Suprapubic skin (tissue), 4 donors: ENCODE measurements at regions not wholly inside any gene's neighbourhood (a gene's known extent, or its start where the extent isn't known, plus 50 kb on each side); places are given as distances from the start of the nearest gene placed in this dataset.

Source experiments
- DNase-seq, 2 donors: peaks; one replicate each; pipeline ENCODE4 v3.0.0-alpha.2; 2019; ENCODE audit warnings: low spot score in 2 of 2
- H3K27ac ChIP-seq: fragments of 200-600 bp; sonication (generic); one replicate; pipeline ENCODE4 v1.5.1; 2019
- H3K27me3 ChIP-seq: fragments of 200-600 bp; sonication (generic); one replicate; pipeline ENCODE4 v1.5.1; 2019
- H3K36me3 ChIP-seq: fragments of 200-600 bp; sonication (generic); one replicate; pipeline ENCODE4 v1.5.1; 2019
- H3K4me1 ChIP-seq: fragments of 200-600 bp; sonication (generic); one replicate; pipeline ENCODE4 v1.5.1; 2019
- H3K4me3 ChIP-seq: fragments of 200-600 bp; sonication (generic); one replicate; pipeline ENCODE4 v1.5.1; 2019; ENCODE audit warnings: mild to moderate bottlenecking
- H3K9me3 ChIP-seq: fragments of 200-600 bp; sonication (generic); one replicate; pipeline ENCODE4 v1.5.1; 2019
- CTCF ChIP-seq, 2 donors: fragments of 200-600 bp in 1 of 2; fragments of 450-650 bp in 1 of 2; sonication (generic) in 1 of 2; IDR thresholded peaks; one replicate each; pipeline ENCODE4 v1.5.1; 2016 to 2019; ENCODE audit warnings: antibody characterized with exemption in 2 of 2, mild to moderate bottlenecking in 1 of 2, moderate library complexity in 1 of 2
- EP300 ChIP-seq: sonication (generic); formaldehyde crosslinking; IDR thresholded peaks from one replicate; pipeline ENCODE4 v1.6.1; 2017; ENCODE audit warnings: antibody characterized with exemption
- POLR2A ChIP-seq, 2 donors: fragments of 450-650 bp; IDR thresholded peaks; one replicate each; pipeline ENCODE4 v1.6.1; 2017; ENCODE audit warnings: antibody characterized with exemption in 2 of 2, mild to moderate bottlenecking in 2 of 2, moderate library complexity in 2 of 2
- POLR2AphosphoS5 ChIP-seq, 3 donors: sonication (generic); formaldehyde crosslinking; IDR thresholded peaks; one replicate each; pipeline ENCODE4 v1.6.1; 2017; ENCODE audit warnings: antibody characterized with exemption in 3 of 3
- WGBS: methylation state at CpG from one replicate; pipeline ENCODE4 v1.1.5; 2018; 5-methylcytosine and 5-hydroxymethylcytosine counted together

GRCh38 chr12:43112101-43112920, 439.7 kb downstream of the ADAMTS20 start:
- Histone ChIP-seq H3K4me3 (no peak overlapping the region), H3K27ac (no peak overlapping the region), H3K4me1 (no peaks in the 10 kb centered on the region), H3K27me3 (no peaks in the 10 kb centered on the region), H3K36me3 (no peaks in the 10 kb centered on the region), H3K9me3 (no peaks in the 10 kb centered on the region)
- DNase-seq: no peak
- 48% methylated on average over 8 of the region's 8 CpGs for WGBS
- no peak for TF ChIP-seq EP300
- TF ChIP-seq POLR2A (IDR thresholded peaks at IDR 0.05): no peak
- no peak for TF ChIP-seq POLR2AphosphoS5 (IDR thresholded peaks at IDR 0.05)
- TF ChIP-seq CTCF (IDR thresholded peaks at IDR 0.05): no peak

- no peak for DNase-seq
- Histone ChIP-seq H3K9me3 (no peaks in the 10 kb centered on the region), H3K4me3 (no peak overlapping the region), H3K27me3 (no peaks in the 10 kb centered on the region), H3K4me1 (no peaks in the 10 kb centered on the region), H3K36me3 (no peaks in the 10 kb centered on the region), H3K27ac (no peak overlapping the region)
- WGBS: 73% methylated on average over 6 of the region's 6 CpGs
- no peak for TF ChIP-seq POLR2AphosphoS5 (IDR thresholded peaks at IDR 0.05)
- no peak for TF ChIP-seq POLR2A (IDR thresholded peaks at IDR 0.05)
- TF ChIP-seq EP300: no peak
- no peak for TF ChIP-seq CTCF (IDR thresholded peaks at IDR 0.05)
Observed at GRCh38 chr12:43111608-43112007, 440.4 kb downstream of the ADAMTS20 start.

- Histone ChIP-seq H3K9me3 (no peaks in the 10 kb centered on the region), H3K4me3 (no peak overlapping the region)
- WGBS: 70% methylated on average over 2 of the region's 2 CpGs
Observed at GRCh38 chr12:43109631-43110345, 442.2 kb downstream of the ADAMTS20 start.

GRCh38 chr12:43108656-43109055, 443.3 kb downstream of the ADAMTS20 start:
- TF ChIP-seq CTCF (IDR thresholded peaks at IDR 0.05) (no peak), POLR2AphosphoS5 (IDR thresholded peaks at IDR 0.05) (no peak), EP300 (no peak)
- H3K27me3 ChIP-seq: no peaks in the 10 kb centered on the region
- no peaks in the 10 kb centered on the region for H3K9me3 ChIP-seq
- WGBS: 68% methylated on average over 3 of the region's 3 CpGs
- H3K36me3 ChIP-seq: no peaks in the 10 kb centered on the region
- DNase-seq: no peak
- no peak overlapping the region for H3K27ac ChIP-seq
- no peak overlapping the region for H3K4me3 ChIP-seq
- H3K4me1 ChIP-seq: no peaks in the 10 kb centered on the region

More at GRCh38 chr12:43109631-43110345, 442.2 kb downstream of the ADAMTS20 start:
- Histone ChIP-seq H3K36me3 (no peaks in the 10 kb centered on the region), H3K4me1 (no peaks in the 10 kb centered on the region), H3K27me3 (no peaks in the 10 kb centered on the region), H3K27ac (no peak overlapping the region)
- TF ChIP-seq EP300: no peak
- TF ChIP-seq POLR2AphosphoS5 (IDR thresholded peaks at IDR 0.05): no peak
- no peak for TF ChIP-seq POLR2A (IDR thresholded peaks at IDR 0.05)
- no peak for TF ChIP-seq CTCF (IDR thresholded peaks at IDR 0.05)
- no peak for DNase-seq
